GM19468 (cell line): ENCODE measurements at regions not wholly inside any gene's neighbourhood (a gene's known extent, or its start where the extent isn't known, plus 50 kb on each side); places are given as distances from the start of the nearest gene placed in this dataset.

Source experiments
- ATAC-seq: cut with Tn5 transposase; IDR thresholded peaks from one replicate; pipeline ENCODE4 v1.9.1; 2021; ENCODE audit warnings: mild to moderate bottlenecking, moderate library complexity, moderate number of reproducible peaks; ENCODE audit not compliant: unreplicated experiment; ENCODE audit errors: extremely low read depth

DNA sequence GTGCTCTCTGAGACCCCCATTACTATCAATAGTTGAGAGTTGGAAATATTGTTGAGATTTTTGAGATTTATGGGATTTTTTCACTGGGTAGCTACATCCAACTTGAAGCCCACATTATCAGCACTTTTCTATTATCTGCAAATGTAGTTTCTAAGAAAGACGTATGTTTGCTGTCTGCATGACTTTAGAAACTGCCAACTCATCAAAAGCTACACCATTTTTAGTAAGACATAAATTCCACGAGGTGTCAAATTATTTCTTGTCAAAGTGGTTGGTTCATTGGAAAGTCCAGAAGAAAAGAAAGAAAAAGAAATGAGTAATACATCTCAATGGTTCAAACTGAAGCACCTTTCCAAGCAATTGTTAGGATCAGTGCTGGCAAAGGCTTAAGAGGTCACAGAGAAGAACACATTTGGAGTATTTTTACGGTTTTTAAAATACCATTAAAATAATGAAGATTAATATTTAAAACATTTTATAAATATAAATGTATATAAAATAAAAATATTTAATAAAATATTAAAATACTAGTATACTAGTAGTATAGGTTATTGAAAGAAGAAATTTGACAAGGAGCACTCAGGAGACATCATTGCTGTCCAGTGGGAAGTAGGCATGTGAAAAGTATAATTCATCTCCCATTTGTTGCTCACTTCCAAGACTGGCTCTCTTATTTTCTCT, 463.5 kb downstream of the TAFA4 start:
- no peak for ATAC-seq

DNA sequence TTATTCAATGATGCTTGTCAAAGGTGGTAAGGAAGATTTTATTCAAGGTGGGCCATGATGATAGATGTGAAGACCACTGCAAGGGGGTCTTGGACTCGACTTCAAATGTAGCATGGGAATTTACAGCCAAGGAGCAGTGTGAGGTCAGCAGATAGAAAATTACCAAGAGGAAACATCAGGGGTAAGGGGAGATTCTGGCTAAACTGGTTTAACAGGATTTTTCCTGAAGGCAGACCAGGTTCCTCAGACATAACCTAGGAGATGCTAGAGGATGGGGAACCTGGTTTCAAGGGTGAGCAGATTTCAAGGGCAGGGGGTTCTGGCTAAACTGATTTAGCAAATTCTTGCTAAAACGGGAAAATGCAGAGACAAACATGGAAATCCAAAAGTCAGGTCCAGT, 464.9 kb downstream of the TAFA4 start:
- ATAC-seq = no peak

DNA sequence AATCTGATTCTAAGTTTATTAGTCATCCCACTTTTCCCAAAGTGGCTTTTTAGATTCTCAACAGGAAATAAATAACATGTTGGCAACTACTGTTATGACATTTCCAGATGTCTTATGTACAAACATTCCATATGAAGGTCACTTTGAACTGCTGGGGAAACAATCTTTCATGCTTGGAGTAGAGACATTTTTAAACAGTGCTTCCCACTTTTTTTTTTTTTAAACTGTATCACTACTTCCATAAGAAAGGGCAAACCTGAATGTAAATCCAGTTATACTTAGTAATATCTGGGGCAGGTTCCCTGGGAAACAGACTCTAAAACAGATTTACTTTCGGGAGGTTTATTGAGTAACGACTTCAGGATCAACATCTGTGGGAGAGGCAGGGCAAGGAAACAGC, 473.8 kb downstream of the TAFA4 start:
- ATAC-seq = no peak

DNA sequence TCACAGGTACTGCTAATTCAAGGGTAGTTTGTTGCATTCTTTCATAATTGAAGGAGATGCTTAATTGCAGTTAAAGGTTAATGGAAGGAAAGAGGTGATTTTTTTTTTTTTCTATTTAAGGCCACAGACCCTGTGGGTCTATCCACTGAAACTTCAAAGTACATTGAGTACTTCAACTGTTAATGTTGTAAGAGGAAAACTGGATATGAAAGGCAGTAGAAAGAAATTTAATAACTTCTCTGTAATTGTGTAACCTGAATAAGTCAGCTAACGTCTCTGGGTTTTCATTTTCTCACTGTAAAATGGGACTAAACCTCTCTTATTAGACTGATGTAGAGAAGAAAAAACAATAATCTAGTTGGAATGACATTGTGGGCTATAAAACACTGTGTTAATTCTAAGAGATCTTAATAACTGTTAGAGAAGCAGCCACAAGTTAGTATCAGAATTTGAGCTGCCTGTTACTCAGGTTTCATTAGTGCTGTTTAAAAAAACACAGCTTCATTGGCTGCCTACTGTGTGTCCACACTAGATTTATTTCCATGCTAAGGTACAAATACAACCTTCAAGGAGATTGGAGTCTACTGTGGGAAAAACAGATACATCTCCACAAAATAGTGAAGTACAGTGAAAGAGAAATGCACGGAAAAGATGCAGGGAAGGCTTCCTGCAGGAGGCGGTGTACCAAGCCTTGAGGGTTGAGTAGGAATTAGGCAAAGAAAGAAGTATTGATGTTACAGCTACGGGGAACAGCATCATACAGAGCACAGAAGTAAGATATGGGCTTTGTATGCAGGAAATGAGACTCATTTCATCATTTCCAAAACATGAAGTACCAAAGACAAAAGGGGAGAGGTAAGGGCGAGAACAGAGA, 483.6 kb downstream of the TAFA4 start:
- no peak for ATAC-seq

GRCh38 chr3:68447885-68448284, 484.5 kb downstream of the TAFA4 start:
- ATAC-seq = no peak

- ATAC-seq = no peak
These were observed 491.3 kb downstream of the TAFA4 start for GRCh38 chr3:68441054-68441453.

DNA sequence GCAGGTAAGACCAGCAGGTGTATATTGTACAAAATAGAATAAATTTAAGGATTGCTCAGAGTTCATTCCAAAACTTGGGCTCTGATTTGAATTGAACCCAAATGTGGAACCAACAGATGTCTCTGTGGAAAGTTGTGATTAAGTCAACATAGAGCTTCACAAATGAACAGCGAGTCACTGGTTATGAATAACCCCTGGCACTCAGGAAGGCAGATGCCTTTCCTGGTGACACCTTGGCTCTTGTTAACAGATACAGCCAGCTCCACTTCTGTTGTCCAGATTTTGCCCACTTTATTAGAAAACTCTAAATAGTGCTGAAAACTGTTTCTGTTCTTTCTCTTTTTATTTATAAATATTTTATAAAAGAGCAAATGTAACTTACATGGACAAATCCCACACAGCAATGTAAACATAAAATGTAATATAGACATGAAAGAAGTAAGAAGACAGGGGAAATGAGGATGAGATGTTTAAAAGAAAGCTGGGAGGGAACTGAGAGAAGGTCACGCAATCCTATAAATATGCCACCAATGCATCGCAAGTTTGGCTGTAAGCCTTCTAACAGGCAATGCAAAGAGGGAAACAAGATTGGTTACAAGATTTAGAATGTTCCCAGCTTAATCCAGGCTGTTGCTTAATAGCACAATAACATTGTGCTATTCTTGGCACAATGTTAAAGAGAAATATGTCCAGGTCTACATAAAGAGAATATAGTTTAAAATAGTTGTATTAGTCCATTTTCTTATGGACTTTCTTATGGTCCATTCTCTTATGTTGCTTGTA, 495.5 kb downstream of the TAFA4 start:
- no peak for ATAC-seq

- no peak for ATAC-seq
These were observed 503.9 kb downstream of the TAFA4 start for GRCh38 chr3:68428495-68428894.

- ATAC-seq = no peak
These were observed 507.4 kb downstream of the TAFA4 start for GRCh38 chr3:68424796-68425460.

DNA sequence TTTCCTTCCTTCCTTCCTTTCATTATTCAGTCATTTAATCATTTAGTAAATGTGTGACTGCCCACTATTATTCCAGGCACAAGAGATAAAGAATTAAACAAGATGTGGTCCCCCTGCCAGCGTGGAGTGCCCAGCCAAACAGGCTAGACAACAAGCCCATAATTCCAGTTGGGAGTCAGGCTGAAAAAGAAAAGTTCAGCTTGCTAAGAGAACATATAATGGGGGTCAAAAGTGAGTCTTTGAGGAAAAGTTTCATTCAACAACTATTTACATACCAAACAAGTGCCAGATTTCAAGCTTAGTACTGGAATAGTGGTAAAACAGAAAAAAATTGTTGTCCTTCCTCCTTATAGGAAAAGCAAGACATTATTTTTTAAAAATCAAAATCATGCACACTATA, 523.7 kb downstream of the TAFA4 start:
- no peak for ATAC-seq

GRCh38 chr3:68403741-68404140, 528.6 kb downstream of the TAFA4 start:
- ATAC-seq = no peak

DNA sequence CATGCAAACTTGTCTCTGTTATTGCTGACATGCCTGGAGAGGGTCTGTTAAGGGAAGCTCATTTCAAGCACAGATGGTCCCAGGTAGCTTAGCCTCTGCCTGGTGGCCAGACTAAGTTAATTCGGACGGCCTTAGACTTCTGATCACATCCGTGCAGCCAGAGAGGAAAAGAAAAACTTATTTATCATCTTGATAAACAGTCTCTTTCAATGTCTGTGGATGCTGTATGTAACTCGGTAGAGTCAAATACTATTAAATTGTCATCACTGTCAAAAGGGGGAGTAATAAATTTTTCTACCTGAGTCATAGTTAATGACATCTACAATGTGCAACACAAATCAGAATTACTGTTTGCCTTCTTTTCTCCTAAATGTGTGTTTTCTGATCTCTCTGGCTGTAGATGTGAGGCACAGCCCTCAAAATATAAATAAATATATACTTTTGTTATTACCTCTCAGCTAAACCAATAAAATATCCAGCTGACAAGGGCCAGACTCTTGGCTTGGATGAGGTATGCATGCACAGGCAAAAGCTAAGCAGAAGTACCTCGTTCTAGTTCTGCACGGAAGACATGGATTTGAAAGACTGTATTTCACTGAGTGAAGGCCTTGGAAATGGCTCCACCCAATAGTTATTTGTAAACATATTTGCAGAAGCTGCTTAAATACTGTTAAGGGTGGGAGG, 530.0 kb downstream of the TAFA4 start:
- ATAC-seq = no peak

DNA sequence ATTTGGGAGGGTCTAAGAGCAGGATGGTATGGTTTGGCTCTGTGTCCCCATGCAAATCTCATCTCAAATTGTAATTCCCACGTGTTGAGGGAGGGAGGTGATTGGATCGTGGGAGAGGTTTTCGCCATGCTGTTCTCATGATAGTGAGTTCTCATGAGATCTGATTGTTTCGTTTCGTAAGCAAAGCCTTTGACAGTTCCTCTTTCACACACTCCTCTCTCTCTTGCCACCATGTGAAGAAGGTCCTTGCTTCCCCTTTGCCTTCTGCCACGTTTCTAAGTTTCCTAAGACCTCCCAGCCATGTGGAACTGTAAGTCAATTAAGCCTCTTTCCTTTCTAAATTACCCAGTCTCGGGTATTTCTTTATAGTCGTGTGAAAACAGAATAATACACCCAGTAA, 553.7 kb downstream of the TAFA4 start:
- ATAC-seq = no peak

- no peak for ATAC-seq
These were observed 558.6 kb downstream of the TAFA4 start for GRCh38 chr3:68373727-68374126.

- no peak for ATAC-seq
These were observed 568.6 kb downstream of the TAFA4 start for GRCh38 chr3:68363796-68364195.

- ATAC-seq = no peak
These were observed 571.9 kb downstream of the TAFA4 start for GRCh38 chr3:68360492-68360891.

GRCh38 chr3:68345781-68346180, 586.6 kb downstream of the TAFA4 start:
- ATAC-seq = no peak

DNA sequence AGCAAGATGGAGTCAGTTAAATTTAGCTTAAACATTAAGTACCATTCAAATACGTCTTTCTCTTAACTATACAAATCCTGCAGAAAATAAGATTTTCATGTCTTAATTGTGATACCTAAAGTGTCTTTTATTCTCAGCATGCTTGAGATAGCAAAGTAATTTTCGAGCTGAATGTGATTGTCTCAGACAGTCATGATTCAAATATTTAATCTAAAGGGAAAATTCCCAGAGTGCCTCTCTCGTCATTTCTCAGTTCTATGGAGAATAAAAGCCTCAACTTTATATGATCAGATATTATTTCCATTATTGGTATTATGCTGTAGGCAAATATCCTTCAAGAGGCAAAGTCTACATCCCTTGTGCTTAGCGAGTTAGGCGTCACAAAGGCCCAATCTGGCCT, 589.9 kb downstream of the TAFA4 start:
- no peak for ATAC-seq

DNA sequence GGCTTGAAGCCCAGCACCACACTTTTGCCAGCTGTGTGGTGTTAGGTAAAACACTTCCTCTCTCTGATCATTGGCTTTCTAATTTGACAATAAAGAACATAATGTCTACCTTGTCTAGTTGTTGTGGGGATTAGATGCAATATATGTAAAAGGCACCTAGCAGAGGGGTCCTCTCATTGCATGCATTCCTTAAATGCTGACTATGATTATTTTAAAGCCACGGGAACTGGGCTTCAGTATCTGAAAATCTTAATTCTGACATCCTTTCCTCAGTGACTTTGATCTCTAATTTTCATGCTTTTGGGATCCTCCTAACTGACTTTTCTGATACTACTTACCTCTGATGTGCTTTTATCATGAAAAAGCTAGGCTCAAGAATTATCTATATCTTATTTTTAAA, 596.3 kb downstream of the TAFA4 start:
- no peak for ATAC-seq
